K562 (cell line): ENCODE measurements at regions not wholly inside any gene's neighbourhood (a gene's known extent, or its start where the extent isn't known, plus 50 kb on each side); places are given as distances from the start of the nearest gene placed in this dataset.

Experiments used
- ATAC-seq: fragments of 200-7000 bp; cut with Tn5 transposase; 3 replicates; pipeline ENCODE4 v1.9.1; 2020; ENCODE audit warnings: moderate library complexity
- BruUV-seq: library from RNA; stranded (reverse); fragments of 400-500 nt; replicated peaks from 2 replicates; lab custom pipeline; 2021; lab: Mats Ljungman, UMichigan
- CTCF ChIA-PET: fragments of 300-600 bp; formaldehyde crosslinking; extraction: SDS; loops from one replicate; lab custom pipeline; 2021; ENCODE audit warnings: low intra/inter-chr PET ratio; lab: Yijun Ruan, JAX
- POLR2A ChIA-PET: fragments of 300-600, 350-650 bp; sonication (Branson Sonifier 250); formaldehyde crosslinking; extraction: SDS; loops from one replicate; lab custom pipeline; 2021; ENCODE audit warnings: antibody characterized with exemption, inconsistent platforms; lab: Yijun Ruan, JAX
- DNase-seq, 4 experiments: peaks; one replicate each; pipeline versions ENCODE4 v3.0.0 to v3.0.0-alpha.2; 2011 to 2018; ENCODE audit warnings: low spot score in 3 of 4, mixed read lengths in 3 of 4; ENCODE audit errors: extremely low read depth in 1 of 4
- FAIRE-seq: peaks from 2 replicates; lab custom pipeline; 2011; peaks lifted over from hg19 to GRCh38; lab: Jason Lieb, UNC
- H2AFZ ChIP-seq: 2 replicates; pipeline ENCODE4 v1.6.0; 2011; ENCODE audit warnings: low read depth, low read length, control low read depth, inconsistent platforms
- H3K27ac ChIP-seq: fragments of 200-600 bp; 3 replicates; pipeline ENCODE4 v1.8.0; 2011; ENCODE audit warnings: low read depth, mild to moderate bottlenecking, control low read depth, inconsistent platforms, low read length, moderate library complexity, mixed read lengths; ENCODE audit errors: extremely low read depth
- H3K27me3 ChIP-seq, 2 experiments: fragments of 300-600 bp in 1 of 2; 2 replicates in 1 of 2; 3 replicates in 1 of 2; pipeline versions ENCODE4 v1.6.0 to v1.8.0; 2011; ENCODE audit warnings: inconsistent platforms in 2 of 2, low read length in 2 of 2, mild to moderate bottlenecking in 1 of 2, mixed read lengths in 1 of 2, moderate library complexity in 1 of 2; ENCODE audit not compliant: control insufficient read depth in 2 of 2, insufficient read depth in 2 of 2
- H3K36me3 ChIP-seq: fragments of 300-600 bp; 3 replicates; pipeline ENCODE4 v1.8.0; 2011; ENCODE audit warnings: mild to moderate bottlenecking, low read length, inconsistent platforms; ENCODE audit not compliant: control insufficient read depth, insufficient read depth
- H3K4me1 ChIP-seq, 2 experiments: fragments of 200-600 bp in 1 of 2; replicated peaks in 1 of 2; 2 replicates in 1 of 2; 3 replicates in 1 of 2; pipeline versions ENCODE4 v1.5.1 to v1.8.0; 2011; ENCODE audit warnings: inconsistent platforms in 2 of 2, low read length in 2 of 2, mild to moderate bottlenecking in 1 of 2, mixed read lengths in 1 of 2, moderate library complexity in 1 of 2; ENCODE audit not compliant: control insufficient read depth in 2 of 2, insufficient read depth in 2 of 2
- H3K4me2 ChIP-seq: 2 replicates; pipeline ENCODE4 v1.6.1; 2011; ENCODE audit warnings: low read length, control low read depth, inconsistent platforms, mixed read lengths; ENCODE audit not compliant: insufficient read depth
- H3K4me3 ChIP-seq: fragments of 200-600 bp; sonication (generic), shearing (Covaris generic); 2 replicates; pipeline ENCODE4 v1.5.1; 2016; ENCODE audit warnings: control low read depth, inconsistent platforms
- H3K79me2 ChIP-seq: fragments of 200-600 bp; 3 replicates; pipeline ENCODE4 v1.8.0; 2011; ENCODE audit warnings: low read length, inconsistent platforms; ENCODE audit not compliant: control insufficient read depth, insufficient read depth
- H3K9ac ChIP-seq, 2 experiments: 2 replicates each; pipeline versions ENCODE4 v1.6.0 to v1.6.1; 2011; ENCODE audit warnings: low read depth in 2 of 2, low read length in 2 of 2, control low read depth in 1 of 2, inconsistent platforms in 1 of 2, mild to moderate bottlenecking in 1 of 2, mixed read lengths in 1 of 2; ENCODE audit not compliant: insufficient read depth in 1 of 2
- H3K9me1 ChIP-seq: one replicate; pipeline ENCODE4 v1.6.0; 2011; ENCODE audit warnings: inconsistent platforms, mild to moderate bottlenecking, low read length, moderate library complexity; ENCODE audit not compliant: control insufficient read depth, insufficient read depth
- H3K9me3 ChIP-seq: replicated peaks from 2 replicates; pipeline ENCODE4 v1.5.1; 2011; ENCODE audit warnings: low read depth, low read length, inconsistent platforms; ENCODE audit not compliant: control insufficient read depth, insufficient read depth
- H4K20me1 ChIP-seq: replicated peaks from 2 replicates; pipeline ENCODE4 v1.6.1; 2011; ENCODE audit warnings: low read length, inconsistent platforms, mixed read lengths; ENCODE audit not compliant: control insufficient read depth, insufficient read depth
- CBFA2T3 ChIP-seq: fragments of 450-650 bp; IDR thresholded peaks from 2 replicates; pipeline ENCODE4 v1.6.1; 2017
- CBX1 ChIP-seq: sonication (generic); IDR thresholded peaks from 2 replicates; pipeline ENCODE4 v1.6.1; 2016; ENCODE audit warnings: antibody characterized with exemption, low read depth, mild to moderate bottlenecking
- ELF4 ChIP-seq: fragments of 450-650 bp; formaldehyde crosslinking; IDR thresholded peaks from 2 replicates; pipeline ENCODE4 v1.4.0; 2022; ENCODE audit warnings: missing genetic modification characterization
- HIVEP1 ChIP-seq: fragments of 250-450 bp; sonication (Bioruptor Pico); IDR thresholded peaks from 2 replicates; pipeline ENCODE4 v1.4.0; 2020; ENCODE audit warnings: mild to moderate bottlenecking
- MBD2 ChIP-seq: sonication (generic); IDR thresholded peaks from 2 replicates; pipeline ENCODE4 v1.6.1; 2016; ENCODE audit warnings: low read depth, borderline replicate concordance
- MCM2 ChIP-seq: fragments of 450-650 bp; IDR thresholded peaks from 2 replicates; pipeline ENCODE4 v1.6.1; 2017; ENCODE audit warnings: low read depth, mild to moderate bottlenecking
- PCBP1 ChIP-seq: fragments of 200-400 bp; formaldehyde crosslinking; IDR thresholded peaks from 2 replicates; pipeline ENCODE4 v1.6.1; 2018; ENCODE audit warnings: mild to moderate bottlenecking, low read depth, low read length; ENCODE audit not compliant: poor library complexity, severe bottlenecking
- PML ChIP-seq: IDR thresholded peaks from 2 replicates; pipeline ENCODE4 v1.6.1; 2012; ENCODE audit warnings: low read length, inconsistent platforms
- POLR2B ChIP-seq: fragments of 450-650 bp; IDR thresholded peaks from 2 replicates; pipeline ENCODE4 v1.6.1; 2018; ENCODE audit warnings: low read depth; ENCODE audit not compliant: partially characterized antibody
- RBM22 ChIP-seq: fragments of 200-400 bp; formaldehyde crosslinking; IDR thresholded peaks from 2 replicates; pipeline ENCODE4 v1.6.1; 2018; ENCODE audit warnings: low read length, low read depth; ENCODE audit not compliant: poor library complexity, severe bottlenecking
- SAFB ChIP-seq: fragments of 200-400 bp; formaldehyde crosslinking; IDR thresholded peaks from 2 replicates; pipeline ENCODE4 v1.6.1; 2017; ENCODE audit warnings: low read depth, low read length, borderline replicate concordance
- SAFB2 ChIP-seq: fragments of 200-400 bp; formaldehyde crosslinking; IDR thresholded peaks from 2 replicates; pipeline ENCODE4 v1.6.1; 2018; ENCODE audit warnings: borderline replicate concordance, low read length, low read depth, moderate library complexity; ENCODE audit not compliant: severe bottlenecking
- SP1 ChIP-seq: sonication (generic); formaldehyde crosslinking; IDR thresholded peaks from 2 replicates; pipeline ENCODE4 v1.8.1; 2022; ENCODE audit warnings: mild to moderate bottlenecking, missing genetic modification reagents
- TARDBP ChIP-seq: fragments of 450-650 bp; IDR thresholded peaks from 2 replicates; pipeline ENCODE4 v1.6.1; 2016
- WGBS: fragments of 100-300 bp; shearing (Covaris generic); methylation state at CpG from one replicate; pipeline ENCODE4 v1.1.6; 2016; ENCODE audit warnings: low coverage, mixed read lengths; ENCODE audit not compliant: insufficient coverage; ENCODE audit errors: missing lambda C conversion rate; 5-methylcytosine and 5-hydroxymethylcytosine counted together
- in situ Hi-C: fragments of 300-500 bp; cut with MboI; formaldehyde crosslinking; loops from 4 replicates; pipeline ENCODE4 v1.15.0; 2018; ENCODE audit warnings: inconsistent platforms, mixed read lengths
- intact Hi-C: fragments of 100-400 bp; cut with micrococcal nuclease; formaldehyde crosslinking; loops from 2 replicates; pipeline ENCODE4 v1.14.2; 2022
- TF ChIP-seq, protein P1 (sequence below): fragments of 200-800 bp; sonication (Bioruptor generic); IDR thresholded peaks from 2 replicates; pipeline ENCODE4 v1.6.1; 2017; ENCODE audit warnings: missing genetic modification characterization, missing compliant biosample characterization

DNA sequence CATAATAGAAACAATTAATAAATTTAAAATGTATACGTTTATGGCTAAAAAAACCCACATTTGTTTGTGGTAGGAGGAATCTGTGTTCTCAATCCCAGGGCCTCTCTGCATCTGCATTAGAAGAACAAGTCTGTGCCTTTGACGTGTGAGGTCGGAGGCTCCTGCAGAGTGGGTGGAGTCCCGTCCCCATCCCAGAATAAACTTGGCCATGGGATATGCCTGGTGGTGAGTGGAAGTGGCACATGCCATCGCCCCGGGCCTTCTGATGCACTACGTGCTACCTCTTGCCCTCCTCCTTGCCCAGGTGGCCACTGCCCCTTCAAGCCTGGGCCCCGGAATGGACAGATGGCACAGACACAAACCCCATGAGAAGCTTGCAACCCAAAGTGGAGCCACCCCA lies 131.1 kb upstream of the NSMCE3 start:
- H3K9me1 ChIP-seq = no peaks in the 10 kb centered on the region
- POLR2A ChIA-PET = no interaction called here
- no TSS peak for BruUV-seq
- no peak overlapping the region for H3K4me3 ChIP-seq
- intact Hi-C loops = no loop called here
- H3K79me2 ChIP-seq = no peaks in the 10 kb centered on the region
- no peaks in the 10 kb centered on the region for H3K36me3 ChIP-seq
- no peak overlapping the region for H2AFZ ChIP-seq
- no peaks in the 10 kb centered on the region for H3K9me3 ChIP-seq
- in situ Hi-C loops = no loop called here
- FAIRE-seq (no peak), DNase-seq (no peak), ATAC-seq (no peak)
- TF ChIP-seq CBX1 = no peak
- TF ChIP-seq PCBP1 = no peak
- TF ChIP-seq MCM2 = no peak
- no peak for TF ChIP-seq RBM22
- TF ChIP-seq HIVEP1 (CRISPR knock-in tag) = no peak
- TF ChIP-seq PML = no peak
- no peak for TF ChIP-seq POLR2B
- TF ChIP-seq ELF4 = no peak
- no peak for TF ChIP-seq SAFB2
- no peak for TF ChIP-seq SP1 (CRISPR knock-in tag)
- no peak for TF ChIP-seq CBFA2T3
- no peak for TF ChIP-seq SAFB
- TF ChIP-seq TARDBP = no peak
- no peak for TF ChIP-seq MBD2
- TF ChIP-seq, protein P1, sequence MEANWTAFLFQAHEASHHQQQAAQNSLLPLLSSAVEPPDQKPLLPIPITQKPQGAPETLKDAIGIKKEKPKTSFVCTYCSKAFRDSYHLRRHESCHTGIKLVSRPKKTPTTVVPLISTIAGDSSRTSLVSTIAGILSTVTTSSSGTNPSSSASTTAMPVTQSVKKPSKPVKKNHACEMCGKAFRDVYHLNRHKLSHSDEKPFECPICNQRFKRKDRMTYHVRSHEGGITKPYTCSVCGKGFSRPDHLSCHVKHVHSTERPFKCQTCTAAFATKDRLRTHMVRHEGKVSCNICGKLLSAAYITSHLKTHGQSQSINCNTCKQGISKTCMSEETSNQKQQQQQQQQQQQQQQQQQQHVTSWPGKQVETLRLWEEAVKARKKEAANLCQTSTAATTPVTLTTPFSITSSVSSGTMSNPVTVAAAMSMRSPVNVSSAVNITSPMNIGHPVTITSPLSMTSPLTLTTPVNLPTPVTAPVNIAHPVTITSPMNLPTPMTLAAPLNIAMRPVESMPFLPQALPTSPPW (CRISPR knock-in tag) = no peak
- H3K9ac ChIP-seq = no peak overlapping the region
- H3K4me2 ChIP-seq = no peak overlapping the region
- no peaks in the 10 kb centered on the region for H3K4me1 ChIP-seq
- no peak overlapping the region for H3K27ac ChIP-seq
- CTCF ChIA-PET = no interaction called here
- H3K27me3 ChIP-seq = peaks cover 0 to 3% of the 10 kb centered on the region in 2 experiments; a peak in 1 of 5 replicates
- 1% methylated on average over 8 of the region's 8 CpGs for WGBS
- H4K20me1 ChIP-seq = no peaks in the 10 kb centered on the region
